Esophagus muscularis mucosa (tissue), 4 donors: ENCODE measurements at regions not wholly inside any gene's neighbourhood (a gene's known extent, or its start where the extent isn't known, plus 50 kb on each side); places are given as distances from the start of the nearest gene placed in this dataset.

Experiments used
- DNase-seq: peaks from one replicate; pipeline ENCODE4 v3.0.0-alpha.2; 2017; ENCODE audit errors: extremely low spot score
- H3K27ac ChIP-seq, 4 donors: fragments of 200-600 bp; sonication (generic); replicated peaks in 1 of 4; 1 replicate in 3 of 4; 2 replicates in 1 of 4; pipeline ENCODE4 v1.5.1; 2016 to 2019; ENCODE audit warnings: mild to moderate bottlenecking in 1 of 4
- H3K27me3 ChIP-seq, 4 donors: fragments of 200-600 bp; sonication (generic); one replicate each; pipeline versions ENCODE4 v1.5.1 to v1.6.0; 2016 to 2019
- H3K36me3 ChIP-seq, 4 donors: fragments of 200-600 bp; sonication (generic); one replicate each; pipeline ENCODE4 v1.5.1; 2016 to 2019
- H3K4me1 ChIP-seq, 4 donors: fragments of 200-600 bp; sonication (generic); one replicate each; pipeline ENCODE4 v1.5.1; 2016 to 2019
- H3K4me3 ChIP-seq, 4 donors: fragments of 200-600 bp; sonication (generic); 1 replicate in 2 of 4; 2 replicates in 2 of 4; pipeline ENCODE4 v1.5.1; 2016 to 2019; ENCODE audit warnings: mild to moderate bottlenecking in 4 of 4, moderate library complexity in 1 of 4
- H3K9me3 ChIP-seq, 4 donors: fragments of 200-600 bp; sonication (generic); 1 replicate in 3 of 4; 2 replicates in 1 of 4; pipeline ENCODE4 v1.5.1; 2016 to 2019
- EP300 ChIP-seq: sonication (generic); formaldehyde crosslinking; IDR thresholded peaks from one replicate; pipeline ENCODE4 v1.6.1; 2017; ENCODE audit warnings: antibody characterized with exemption
- POLR2A ChIP-seq: fragments of 450-650 bp; IDR thresholded peaks from one replicate; pipeline ENCODE4 v1.6.1; 2017; ENCODE audit warnings: antibody characterized with exemption, moderate library complexity, mild to moderate bottlenecking, low read depth
- POLR2AphosphoS5 ChIP-seq, 2 donors: sonication (generic); formaldehyde crosslinking; IDR thresholded peaks; one replicate each; pipeline ENCODE4 v1.6.1; 2017; ENCODE audit warnings: antibody characterized with exemption in 2 of 2
- WGBS: methylation state at CpG from one replicate; pipeline ENCODE4 v1.1.5; 2018; 5-methylcytosine and 5-hydroxymethylcytosine counted together
- intact Hi-C: fragments of 100-400 bp; cut with DNase I; formaldehyde crosslinking; loops from one replicate; pipeline ENCODE4 v1.15.1; 2023
- TF ChIP-seq, protein P1 (sequence below), 3 experiments: fragments of 200-600 bp in 2 of 3; fragments of 450-650 bp in 1 of 3; sonication (generic) in 2 of 3; IDR thresholded peaks; one replicate each; pipeline ENCODE4 v1.5.1; 2017 to 2019; ENCODE audit warnings: antibody characterized with exemption in 3 of 3, mild to moderate bottlenecking in 2 of 3, moderate library complexity in 1 of 3

DNA sequence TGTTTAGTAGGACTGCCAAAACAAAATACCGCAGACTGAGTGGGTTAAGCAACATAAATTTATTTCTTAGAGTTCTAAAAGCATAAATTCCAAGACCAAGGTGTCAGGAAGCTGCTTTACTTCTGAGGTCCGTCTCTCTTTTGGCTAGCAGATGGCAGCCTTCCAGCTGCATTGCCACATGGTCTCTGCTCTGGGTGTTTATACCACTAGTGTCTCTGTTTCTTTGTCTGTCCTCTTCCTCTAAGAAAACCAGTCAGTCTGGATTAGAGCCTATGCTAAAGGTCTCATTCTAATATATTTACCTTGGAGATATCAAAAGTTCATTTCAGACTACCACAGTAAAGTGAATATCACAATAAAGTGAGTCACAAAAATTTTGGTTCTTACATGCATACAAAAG, 519.8 kb downstream of the COL11A1 start:
- Histone ChIP-seq H3K27me3 (no peaks in the 10 kb centered on the region), H3K4me3 (no peak overlapping the region), H3K9me3 (no peaks in the 10 kb centered on the region), H3K4me1 (no peaks in the 10 kb centered on the region), H3K36me3 (no peaks in the 10 kb centered on the region), H3K27ac (no peak overlapping the region)
- DNase-seq: no peak
- intact Hi-C loops: no loop called here
- TF ChIP-seq, protein P1, sequence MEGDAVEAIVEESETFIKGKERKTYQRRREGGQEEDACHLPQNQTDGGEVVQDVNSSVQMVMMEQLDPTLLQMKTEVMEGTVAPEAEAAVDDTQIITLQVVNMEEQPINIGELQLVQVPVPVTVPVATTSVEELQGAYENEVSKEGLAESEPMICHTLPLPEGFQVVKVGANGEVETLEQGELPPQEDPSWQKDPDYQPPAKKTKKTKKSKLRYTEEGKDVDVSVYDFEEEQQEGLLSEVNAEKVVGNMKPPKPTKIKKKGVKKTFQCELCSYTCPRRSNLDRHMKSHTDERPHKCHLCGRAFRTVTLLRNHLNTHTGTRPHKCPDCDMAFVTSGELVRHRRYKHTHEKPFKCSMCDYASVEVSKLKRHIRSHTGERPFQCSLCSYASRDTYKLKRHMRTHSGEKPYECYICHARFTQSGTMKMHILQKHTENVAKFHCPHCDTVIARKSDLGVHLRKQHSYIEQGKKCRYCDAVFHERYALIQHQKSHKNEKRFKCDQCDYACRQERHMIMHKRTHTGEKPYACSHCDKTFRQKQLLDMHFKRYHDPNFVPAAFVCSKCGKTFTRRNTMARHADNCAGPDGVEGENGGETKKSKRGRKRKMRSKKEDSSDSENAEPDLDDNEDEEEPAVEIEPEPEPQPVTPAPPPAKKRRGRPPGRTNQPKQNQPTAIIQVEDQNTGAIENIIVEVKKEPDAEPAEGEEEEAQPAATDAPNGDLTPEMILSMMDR (IDR thresholded peaks at IDR 0.05): no peak
- TF ChIP-seq POLR2A (no peak), EP300 (no peak), POLR2AphosphoS5 (IDR thresholded peaks at IDR 0.05) (no peak)
- WGBS: 32% methylated on average over 2 of the region's 2 CpGs

DNA sequence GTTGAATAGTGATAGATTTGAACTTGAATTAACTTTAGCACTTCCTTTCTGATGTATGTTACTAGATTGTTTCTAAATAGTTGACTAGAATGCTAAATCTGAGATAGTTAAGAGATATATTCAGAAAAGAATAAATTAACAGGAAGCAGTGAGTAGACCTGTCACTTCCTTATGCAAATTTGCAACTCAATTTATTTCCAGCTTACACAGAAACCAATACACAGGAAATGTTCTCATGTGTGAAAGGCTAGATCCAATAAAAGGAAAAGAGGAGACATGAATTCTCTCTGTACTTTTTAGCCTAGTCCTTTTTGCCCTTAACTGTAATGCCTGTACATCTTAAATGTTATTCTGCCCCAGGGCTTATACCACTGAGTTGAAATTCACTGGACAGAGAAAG, 522.3 kb downstream of the COL11A1 start:
- Histone ChIP-seq H3K9me3 (no peaks in the 10 kb centered on the region), H3K4me1 (no peaks in the 10 kb centered on the region), H3K36me3 (no peaks in the 10 kb centered on the region), H3K27me3 (no peaks in the 10 kb centered on the region), H3K27ac (no peak overlapping the region), H3K4me3 (no peak overlapping the region)
- intact Hi-C loops: no loop called here
- no peak for DNase-seq
- TF ChIP-seq, protein P1 (IDR thresholded peaks at IDR 0.05): no peak
- TF ChIP-seq EP300: no peak
- no peak for TF ChIP-seq POLR2A
- no peak for TF ChIP-seq POLR2AphosphoS5 (IDR thresholded peaks at IDR 0.05)

- Histone ChIP-seq H3K4me1 (no peaks in the 10 kb centered on the region), H3K27me3 (no peaks in the 10 kb centered on the region), H3K27ac (no peak overlapping the region), H3K9me3 (no peaks in the 10 kb centered on the region), H3K4me3 (no peak overlapping the region), H3K36me3 (no peaks in the 10 kb centered on the region)
- DNase-seq: no peak
- TF ChIP-seq POLR2A (no peak), POLR2AphosphoS5 (IDR thresholded peaks at IDR 0.05) (no peak), EP300 (no peak)
- TF ChIP-seq, protein P1 (IDR thresholded peaks at IDR 0.05): no peak
- WGBS: 82% methylated on average over 4 of the region's 4 CpGs
- intact Hi-C loops: no loop called here
Observed at GRCh38 chr1:102580806-102581205, 527.5 kb downstream of the COL11A1 start.

DNA sequence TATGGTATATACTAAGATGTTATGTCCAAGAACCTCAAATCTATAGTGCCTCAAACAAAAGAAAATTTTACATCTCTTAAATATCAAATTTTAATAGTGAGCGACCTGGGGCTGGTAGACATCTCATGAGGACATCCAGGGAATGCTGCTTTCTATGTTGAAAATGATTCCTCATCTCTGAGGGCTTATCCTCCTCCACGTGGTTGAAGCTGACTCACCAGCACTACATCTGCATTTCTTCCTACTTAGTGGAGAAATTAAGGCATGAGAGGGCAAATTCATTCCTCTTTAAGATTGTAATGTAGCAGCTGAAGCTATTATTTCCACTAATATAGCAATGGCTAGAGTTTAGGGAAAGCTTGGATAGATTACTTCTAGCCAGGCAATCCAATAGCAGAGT, 529.5 kb downstream of the COL11A1 start:
- Histone ChIP-seq H3K27me3 (no peaks in the 10 kb centered on the region), H3K36me3 (no peaks in the 10 kb centered on the region), H3K4me1 (no peaks in the 10 kb centered on the region), H3K4me3 (no peak overlapping the region), H3K27ac (no peak overlapping the region), H3K9me3 (no peaks in the 10 kb centered on the region)
- 65% methylated on average over 2 of the region's 2 CpGs for WGBS
- TF ChIP-seq POLR2AphosphoS5 (IDR thresholded peaks at IDR 0.05) (no peak), POLR2A (no peak), EP300 (no peak)
- TF ChIP-seq, protein P1 (IDR thresholded peaks at IDR 0.05): no peak
- intact Hi-C loops: no loop called here
- DNase-seq: no peak

GRCh38 chr1:102572637-102573036, 535.7 kb downstream of the COL11A1 start:
- H3K4me1 ChIP-seq: no peaks in the 10 kb centered on the region
- no peaks in the 10 kb centered on the region for H3K9me3 ChIP-seq
- H3K36me3 ChIP-seq: no peaks in the 10 kb centered on the region
- H3K27me3 ChIP-seq: no peaks in the 10 kb centered on the region
- H3K4me3 ChIP-seq: no peak overlapping the region
- no peak for DNase-seq
- no peak overlapping the region for H3K27ac ChIP-seq
- TF ChIP-seq EP300: no peak
- TF ChIP-seq POLR2AphosphoS5 (IDR thresholded peaks at IDR 0.05): no peak
- TF ChIP-seq, protein P1 (IDR thresholded peaks at IDR 0.05): no peak
- no peak for TF ChIP-seq POLR2A
- intact Hi-C loops: no loop called here
- WGBS: 67% methylated on average over 1 of the region's 1 CpG
